Natural killer cell (primary cell): ENCODE measurements at regions not wholly inside any gene's neighbourhood (a gene's known extent, or its start where the extent isn't known, plus 50 kb on each side); places are given as distances from the start of the nearest gene placed in this dataset.

ENCODE experiments used
- ATAC-seq, 3 donors: fragments of 150-1000 bp in 2 of 3; fragments of 200-7000 bp in 1 of 3; cut with Tn5 transposase; 1 replicate in 1 of 3; 2 replicates in 2 of 3; pipeline ENCODE4 v1.10.0; 2021; ENCODE audit warnings: mild to moderate bottlenecking in 2 of 3, moderate library complexity in 2 of 3
- DNase-seq, 2 donors: peaks; one replicate each; pipeline versions ENCODE4 v3.0.0 to v3.0.0-alpha.2; 2013 to 2021; ENCODE audit warnings: mixed read lengths in 1 of 2
- H3K27ac ChIP-seq: one replicate; pipeline ENCODE4 v1.5.1; 2013; ENCODE audit warnings: mild to moderate bottlenecking, low read length
- H3K27me3 ChIP-seq: one replicate; pipeline ENCODE4 v1.6.1; 2013; ENCODE audit warnings: low read length; ENCODE audit not compliant: control insufficient read depth, insufficient read depth
- H3K36me3 ChIP-seq: one replicate; pipeline ENCODE4 v1.6.1; 2013; ENCODE audit warnings: low read length; ENCODE audit not compliant: control insufficient read depth, insufficient read depth
- H3K4me1 ChIP-seq: one replicate; pipeline ENCODE4 v1.6.1; 2013; ENCODE audit warnings: low read length; ENCODE audit not compliant: control insufficient read depth, insufficient read depth
- H3K4me3 ChIP-seq: one replicate; pipeline ENCODE4 v1.5.1; 2013; ENCODE audit warnings: low read length
- H3K9me3 ChIP-seq: one replicate; pipeline ENCODE4 v1.6.1; 2013; ENCODE audit warnings: low read length; ENCODE audit not compliant: control insufficient read depth, insufficient read depth
- H3K27ac Mint-ChIP-seq, 2 donors: one replicate each; pipeline ENCODE4 v1.8.0; 2022; ENCODE audit warnings: mild to moderate bottlenecking in 2 of 2, mixed read lengths in 2 of 2, moderate library complexity in 1 of 2
- H3K27me3 Mint-ChIP-seq, 2 donors: one replicate each; pipeline ENCODE4 v1.8.0; 2022; ENCODE audit warnings: low read depth in 2 of 2, mixed read lengths in 2 of 2
- H3K36me3 Mint-ChIP-seq: one replicate; pipeline ENCODE4 v1.8.0; 2022; ENCODE audit warnings: mixed read lengths
- H3K4me1 Mint-ChIP-seq, 2 donors: one replicate each; pipeline ENCODE4 v1.8.0; 2022; ENCODE audit warnings: mixed read lengths in 2 of 2
- H3K4me3 Mint-ChIP-seq: one replicate; pipeline ENCODE4 v1.8.0; 2022; ENCODE audit warnings: mild to moderate bottlenecking, moderate library complexity, mixed read lengths
- H3K9me3 Mint-ChIP-seq, 2 donors: one replicate each; pipeline ENCODE4 v1.8.0; 2022; ENCODE audit warnings: mixed read lengths in 2 of 2
- CTCF ChIP-seq: fragments of 200-600 bp; IDR thresholded peaks from one replicate; pipeline ENCODE4 v1.8.0; 2022; ENCODE audit warnings: antibody characterized with exemption
- WGBS: methylation state at CpG from one replicate; pipeline ENCODE4 v1.1.7; 2013; ENCODE audit warnings: missing lambda C conversion rate; ENCODE audit not compliant: insufficient coverage; 5-methylcytosine and 5-hydroxymethylcytosine counted together
- intact Hi-C: fragments of 100-400 bp; cut with micrococcal nuclease; formaldehyde crosslinking; loops from one replicate; pipeline ENCODE4 v1.14.2; 2022

GRCh38 chr3:176655404-176656094 lies 541.7 kb downstream of the TBL1XR1 start:
- DNase-seq (no peak), ATAC-seq (no peak)
- intact Hi-C loops: no loop called here
- Histone ChIP-seq H3K4me1 (no peaks in the 10 kb centered on the region), H3K27ac (no peak overlapping the region), H3K27me3 (no peaks in the 10 kb centered on the region), H3K9me3 (no peaks in the 10 kb centered on the region), H3K36me3 (no peaks in the 10 kb centered on the region), H3K4me3 (no peak overlapping the region)
- Mint-ChIP-seq H3K9me3 (peaks cover 6 to 7% of the 10 kb centered on the region in 2 donors), H3K36me3 (no peaks in the 10 kb centered on the region), H3K4me1 (no peaks in the 10 kb centered on the region), H3K4me3 (no peak overlapping the region), H3K27me3 (no peaks in the 10 kb centered on the region), H3K27ac (no peak overlapping the region)
- 83% methylated on average over 2 of the region's 5 CpGs for WGBS
- no peak for TF ChIP-seq CTCF

- ATAC-seq (no peak), DNase-seq (no peak)
- no peak overlapping the region for H3K27ac ChIP-seq
- Mint-ChIP-seq H3K27ac (no peak overlapping the region), H3K4me3 (no peak overlapping the region), H3K4me1 (no peaks in the 10 kb centered on the region), H3K27me3 (no peaks in the 10 kb centered on the region), H3K36me3 (no peaks in the 10 kb centered on the region), H3K9me3 (peaks cover 3 to 6% of the 10 kb centered on the region in 2 donors)
- 89% methylated on average over 2 of the region's 3 CpGs for WGBS
- H3K4me1 ChIP-seq: no peaks in the 10 kb centered on the region
- no peak overlapping the region for H3K4me3 ChIP-seq
- H3K9me3 ChIP-seq: no peaks in the 10 kb centered on the region
- intact Hi-C loops: no loop called here
- H3K36me3 ChIP-seq: no peaks in the 10 kb centered on the region
- TF ChIP-seq CTCF: no peak
- H3K27me3 ChIP-seq: no peaks in the 10 kb centered on the region
Measured at GRCh38 chr3:176651622-176652021, 545.7 kb downstream of the TBL1XR1 start.

GRCh38 chr3:176650478-176650877 lies 546.8 kb downstream of the TBL1XR1 start:
- WGBS: 0% methylated on average over 1 of the region's 2 CpGs
- Histone ChIP-seq H3K27ac (no peak overlapping the region), H3K9me3 (no peaks in the 10 kb centered on the region), H3K36me3 (no peaks in the 10 kb centered on the region), H3K4me3 (no peak overlapping the region), H3K27me3 (no peaks in the 10 kb centered on the region), H3K4me1 (no peaks in the 10 kb centered on the region)
- no peaks in the 10 kb centered on the region for H3K4me1 Mint-ChIP-seq
- DNase-seq (no peak), ATAC-seq (no peak)
- peaks cover 8 to 9% of the 10 kb centered on the region in 2 donors for H3K9me3 Mint-ChIP-seq
- no peaks in the 10 kb centered on the region for H3K27me3 Mint-ChIP-seq
- H3K36me3 Mint-ChIP-seq: no peaks in the 10 kb centered on the region
- no peak overlapping the region for H3K4me3 Mint-ChIP-seq
- intact Hi-C loops: no loop called here
- no peak overlapping the region for H3K27ac Mint-ChIP-seq
- TF ChIP-seq CTCF: no peak

GRCh38 chr3:176647987-176648386 lies 549.3 kb downstream of the TBL1XR1 start:
- H3K27me3 ChIP-seq: no peaks in the 10 kb centered on the region
- H3K4me1 ChIP-seq: no peaks in the 10 kb centered on the region
- no peak for TF ChIP-seq CTCF
- ATAC-seq (no peak), DNase-seq (no peak)
- H3K9me3 ChIP-seq: no peaks in the 10 kb centered on the region
- Mint-ChIP-seq H3K27ac (no peak overlapping the region), H3K4me1 (no peaks in the 10 kb centered on the region), H3K9me3 (peaks cover 7 to 8% of the 10 kb centered on the region in 2 donors), H3K27me3 (no peaks in the 10 kb centered on the region), H3K4me3 (no peak overlapping the region), H3K36me3 (no peaks in the 10 kb centered on the region)
- intact Hi-C loops: no loop called here
- no peak overlapping the region for H3K4me3 ChIP-seq
- H3K36me3 ChIP-seq: no peaks in the 10 kb centered on the region
- H3K27ac ChIP-seq: no peak overlapping the region
